GM13977 (cell line): ENCODE measurements at regions not wholly inside any gene's neighbourhood (a gene's known extent, or its start where the extent isn't known, plus 50 kb on each side); places are given as distances from the start of the nearest gene placed in this dataset.

Experiments used
- DNase-seq: peaks from one replicate; pipeline ENCODE4 v3.0.0; 2012; ENCODE audit warnings: low spot score
- CTCF ChIP-seq: IDR thresholded peaks from 2 replicates; pipeline ENCODE4 v1.5.1; 2012; ENCODE audit warnings: mild to moderate bottlenecking, control low read depth; ENCODE audit not compliant: insufficient read depth; ENCODE audit errors: extremely low read depth, missing control alignments
- in situ Hi-C: fragments of 300-500 bp; cut with MboI; formaldehyde crosslinking; loops from one replicate; pipeline ENCODE4 v1.12.0; 2022; ENCODE audit warnings: low sequenced_read_pairs, low pct_unique_long_range_greater_than_20kb, mixed read lengths, inconsistent platforms; ENCODE audit not compliant: unreplicated experiment

GRCh38 chrX:39740078-39740477 is 357.7 kb downstream of the BCOR start:
- TF ChIP-seq CTCF: no peak
- in situ Hi-C loops: no loop called here
- no peak for DNase-seq

GRCh38 chrX:39741904-39742303 is 355.9 kb downstream of the BCOR start:
- DNase-seq: no peak
- TF ChIP-seq CTCF: no peak
- in situ Hi-C loops: no loop called here

GRCh38 chrX:39745818-39746217 is 351.9 kb downstream of the BCOR start:
- TF ChIP-seq CTCF: no peak
- no peak for DNase-seq
- in situ Hi-C loops: no loop called here

GRCh38 chrX:39749135-39749534 is 348.6 kb downstream of the BCOR start:
- in situ Hi-C loops: no loop called here
- TF ChIP-seq CTCF: no peak
- no peak for DNase-seq

- no peak for TF ChIP-seq CTCF
- DNase-seq: no peak
- in situ Hi-C loops: no loop called here
These were observed 348.0 kb downstream of the BCOR start for GRCh38 chrX:39749728-39750127.

- in situ Hi-C loops: no loop called here
- TF ChIP-seq CTCF: no peak
- DNase-seq: no peak
These were observed 347.4 kb downstream of the BCOR start for GRCh38 chrX:39750256-39750790.

GRCh38 chrX:39750848-39751247 is 346.9 kb downstream of the BCOR start:
- no peak for DNase-seq
- TF ChIP-seq CTCF: no peak
- in situ Hi-C loops: no loop called here
